GM12878 (cell line): ENCODE measurements at regions not wholly inside any gene's neighbourhood (a gene's known extent, or its start where the extent isn't known, plus 50 kb on each side); places are given as distances from the start of the nearest gene placed in this dataset.

ENCODE experiments used
- ATAC-seq: fragments of 200-7000 bp; cut with Tn5 transposase; 3 replicates; pipeline ENCODE4 v1.9.1; 2020; ENCODE audit warnings: mild to moderate bottlenecking, moderate library complexity
- BruUV-seq: library from RNA; stranded (reverse); fragments of 400-500 nt; replicated peaks from 2 replicates; lab custom pipeline; 2021; lab: Mats Ljungman, UMichigan
- CTCF ChIA-PET: fragments of 300-600 bp; sonication (Branson Sonifier 250); formaldehyde crosslinking; extraction: SDS; loops from one replicate; lab custom pipeline; 2021; ENCODE audit warnings: inconsistent platforms; lab: Yijun Ruan, JAX
- POLR2A ChIA-PET: fragments of 350-600 bp; formaldehyde crosslinking; extraction: SDS; loops from one replicate; lab custom pipeline; 2021; ENCODE audit warnings: inconsistent platforms; lab: Charles Lee
- RAD21 ChIA-PET: fragments of 300-600 bp; sonication (Branson Sonifier 250); formaldehyde crosslinking; loops from one replicate; lab custom pipeline; 2023; ENCODE audit warnings: antibody characterized with exemption; ENCODE audit not compliant: unreplicated experiment; lab: Charles Lee
- SMC1A ChIA-PET: fragments of 300-600 bp; sonication (Branson Sonifier 250); formaldehyde crosslinking; loops from one replicate; lab custom pipeline; 2023; ENCODE audit not compliant: unreplicated experiment, uncharacterized antibody; lab: Charles Lee
- DNase-seq: peaks from one replicate; pipeline ENCODE4 v3.0.0-alpha.2; 2011; ENCODE audit warnings: low read depth, low spot score
- FAIRE-seq: peaks from 3 replicates; lab custom pipeline; 2011; peaks lifted over from hg19 to GRCh38; lab: Jason Lieb, UNC
- H2AFZ ChIP-seq: 2 replicates; pipeline ENCODE4 v1.6.0; 2011; ENCODE audit warnings: low read depth, low read length, control low read depth; ENCODE audit not compliant: control insufficient read depth
- H3K27ac ChIP-seq: 2 replicates; pipeline ENCODE4 v1.5.1; 2011; ENCODE audit warnings: control low read depth; ENCODE audit not compliant: control insufficient read depth, insufficient read depth
- H3K27me3 ChIP-seq, 2 experiments: replicated peaks in 1 of 2; 2 replicates each; pipeline versions ENCODE4 v1.6.0 to v1.6.1; 2011; ENCODE audit warnings: low read length in 1 of 2; ENCODE audit not compliant: control insufficient read depth in 2 of 2, insufficient read depth in 2 of 2
- H3K36me3 ChIP-seq, 2 experiments: 2 replicates each; pipeline ENCODE4 v1.5.1; 2011; ENCODE audit warnings: low read length in 1 of 2; ENCODE audit not compliant: control insufficient read depth in 2 of 2, insufficient read depth in 2 of 2
- H3K4me1 ChIP-seq: 2 replicates; pipeline ENCODE4 v1.6.1; 2011; ENCODE audit warnings: mild to moderate bottlenecking, low read length, moderate library complexity, mixed read lengths; ENCODE audit not compliant: control insufficient read depth, insufficient read depth
- H3K4me2 ChIP-seq: 2 replicates; pipeline ENCODE4 v1.6.0; 2011; ENCODE audit warnings: control low read depth; ENCODE audit not compliant: control insufficient read depth, insufficient read depth
- H3K4me3 ChIP-seq: fragments of 200-600 bp; sonication (generic); 2 replicates; pipeline ENCODE4 v1.5.1; 2016
- H3K79me2 ChIP-seq: 2 replicates; pipeline ENCODE4 v1.6.0; 2011; ENCODE audit warnings: low read length; ENCODE audit not compliant: control insufficient read depth, insufficient read depth
- H3K9ac ChIP-seq: 2 replicates; pipeline ENCODE4 v1.8.0; 2011; ENCODE audit warnings: low read length, control low read depth, mixed read lengths; ENCODE audit not compliant: control insufficient read depth, insufficient read depth
- H3K9me3 ChIP-seq: replicated peaks from 3 replicates; pipeline ENCODE4 v1.5.1; 2011; ENCODE audit warnings: mild to moderate bottlenecking, low read length; ENCODE audit not compliant: control insufficient read depth, insufficient read depth
- H4K20me1 ChIP-seq: 2 replicates; pipeline ENCODE4 v1.6.0; 2011; ENCODE audit not compliant: control insufficient read depth, insufficient read depth
- BACH1 ChIP-seq: fragments of 450-650 bp; IDR thresholded peaks from 2 replicates; pipeline ENCODE4 v1.6.1; 2017; ENCODE audit warnings: mild to moderate bottlenecking, borderline replicate concordance
- CREM ChIP-seq: IDR thresholded peaks from 2 replicates; pipeline ENCODE4 v1.6.1; 2014; ENCODE audit warnings: antibody characterized with exemption, low read depth
- FOS ChIP-seq: IDR thresholded peaks from 3 replicates; pipeline ENCODE4 v1.6.1; 2011; ENCODE audit warnings: borderline replicate concordance; ENCODE audit not compliant: insufficient read length; ENCODE audit errors: extremely low read depth
- PKNOX1 ChIP-seq: fragments of 450-650 bp; IDR thresholded peaks from 2 replicates; pipeline ENCODE4 v1.6.1; 2016; ENCODE audit warnings: mild to moderate bottlenecking
- TBL1XR1 ChIP-seq: IDR thresholded peaks from 2 replicates; pipeline ENCODE4 v1.6.1; 2012; ENCODE audit warnings: low read depth, low read length, improper control_type of control experiment
- USF1 ChIP-seq: IDR thresholded peaks from 2 replicates; pipeline ENCODE4 v1.6.1; 2011; ENCODE audit warnings: borderline replicate concordance, low read depth, mild to moderate bottlenecking, moderate library complexity, mixed read lengths, low read length; ENCODE audit not compliant: insufficient read depth; ENCODE audit errors: extremely low read length
- ZNF622 ChIP-seq: fragments of 450-650 bp; IDR thresholded peaks from 2 replicates; pipeline ENCODE4 v1.6.1; 2017; ENCODE audit warnings: mild to moderate bottlenecking, inconsistent platforms
- WGBS: methylation state at CpG from one replicate; pipeline ENCODE4 v1.1.6; 2016; ENCODE audit warnings: low lambda C conversion rate; ENCODE audit not compliant: insufficient replicate concordance, insufficient coverage; ENCODE audit errors: missing lambda C conversion rate; 5-methylcytosine and 5-hydroxymethylcytosine counted together
- in situ Hi-C: fragments of 300-500 bp; cut with MboI; formaldehyde crosslinking; loops from 9 replicates; pipeline ENCODE4 v1.14.3; 2018; ENCODE audit warnings: mixed read lengths
- intact Hi-C: fragments of 100-400 bp; cut with micrococcal nuclease; formaldehyde crosslinking; loops from one replicate; pipeline ENCODE4 v1.14.2; 2022; ENCODE audit not compliant: unreplicated experiment
- TF ChIP-seq, protein P1 (sequence below): IDR thresholded peaks from 2 replicates; pipeline ENCODE4 v1.6.1; 2012; ENCODE audit warnings: low read depth, low read length, improper control_type of control experiment

GRCh38 chr2:199085261-199085660, 372.5 kb downstream of the SATB2 start:
- in situ Hi-C loops (no loop called here), intact Hi-C loops (no loop called here)
- no peak; the same call in 2 of the 3 replicates for ATAC-seq
- Histone ChIP-seq H3K9me3 (no peaks in the 10 kb centered on the region), H3K79me2 (no peaks in the 10 kb centered on the region), H2AFZ (no peak overlapping the region), H3K27me3 (no peaks in the 10 kb centered on the region), H3K27ac (no peak overlapping the region), H3K36me3 (no peaks in the 10 kb centered on the region)
- WGBS: 57% methylated on average over 5 of the region's 5 CpGs
- BruUV-seq: no TSS peak
- RAD21 ChIA-PET: no interaction called here
- TF ChIP-seq CREM (no peak), BACH1 (no peak), FOS (no peak), PKNOX1 (no peak), TBL1XR1 (no peak), ZNF622 (no peak), USF1 (no peak)
- TF ChIP-seq, protein P1, sequence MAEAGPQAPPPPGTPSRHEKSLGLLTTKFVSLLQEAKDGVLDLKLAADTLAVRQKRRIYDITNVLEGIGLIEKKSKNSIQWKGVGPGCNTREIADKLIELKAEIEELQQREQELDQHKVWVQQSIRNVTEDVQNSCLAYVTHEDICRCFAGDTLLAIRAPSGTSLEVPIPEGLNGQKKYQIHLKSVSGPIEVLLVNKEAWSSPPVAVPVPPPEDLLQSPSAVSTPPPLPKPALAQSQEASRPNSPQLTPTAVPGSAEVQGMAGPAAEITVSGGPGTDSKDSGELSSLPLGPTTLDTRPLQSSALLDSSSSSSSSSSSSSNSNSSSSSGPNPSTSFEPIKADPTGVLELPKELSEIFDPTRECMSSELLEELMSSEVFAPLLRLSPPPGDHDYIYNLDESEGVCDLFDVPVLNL: no peak
- TF ChIP-seq, all 136 proteins: peak for 0
- Histone ChIP-seq H3K4me2 (no peak overlapping the region), H3K4me3 (no peak overlapping the region), H4K20me1 (no peaks in the 10 kb centered on the region), H3K9ac (no peak overlapping the region), H3K4me1 (no peaks in the 10 kb centered on the region)
- ChIA-PET POLR2A (no interaction called here), CTCF (no interaction called here), SMC1A (no interaction called here)
- DNase-seq (no peak), FAIRE-seq (no peak)
